Peyer's patch (tissue), 4 donors: ENCODE measurements at regions not wholly inside any gene's neighbourhood (a gene's known extent, or its start where the extent isn't known, plus 50 kb on each side); places are given as distances from the start of the nearest gene placed in this dataset.

Experiments
- CTCF ChIP-seq, 6 experiments: fragments of 450-650 bp in 4 of 6; fragments of 200-600 bp in 2 of 6; sonication (generic) in 1 of 6; IDR thresholded peaks; one replicate each; pipeline ENCODE4 v1.5.1; 2017 to 2019; ENCODE audit warnings: antibody characterized with exemption in 6 of 6, mild to moderate bottlenecking in 3 of 6, moderate library complexity in 1 of 6
- POLR2A ChIP-seq, 2 donors: fragments of 450-650 bp; IDR thresholded peaks; one replicate each; pipeline ENCODE4 v1.5.1; 2017; ENCODE audit warnings: antibody characterized with exemption in 2 of 2, mild to moderate bottlenecking in 2 of 2, moderate library complexity in 2 of 2

GRCh38 chr7:155922067-155922816, 110.0 kb upstream of the SHH start:
- TF ChIP-seq CTCF (IDR thresholded peaks at IDR 0.05) (no peak), POLR2A (IDR thresholded peaks at IDR 0.05) (no peak)
